AG04449 (cell line): ENCODE measurements at regions not wholly inside any gene's neighbourhood (a gene's known extent, or its start where the extent isn't known, plus 50 kb on each side); places are given as distances from the start of the nearest gene placed in this dataset.

Experiments
- CTCF ChIA-PET: fragments of 350-600 bp; formaldehyde crosslinking; extraction: SDS; loops from one replicate; lab custom pipeline; 2021; ENCODE audit warnings: antibody characterized with exemption; lab: Yijun Ruan, JAX
- POLR2A ChIA-PET: fragments of 400-600, 350-600 bp; formaldehyde crosslinking; extraction: SDS; loops from one replicate; lab custom pipeline; 2020; ENCODE audit warnings: antibody characterized with exemption, inconsistent platforms; lab: Yijun Ruan, JAX
- DNase-seq: peaks from one replicate; pipeline ENCODE4 v3.0.0-alpha.2; 2010; ENCODE audit warnings: low read depth, low spot score
- H3K4me3 ChIP-seq: 2 replicates; pipeline ENCODE4 v1.5.1; 2011; ENCODE audit warnings: low read depth, mild to moderate bottlenecking, control low read depth, low read length
- CTCF ChIP-seq: IDR thresholded peaks from one replicate; pipeline ENCODE4 v1.5.1; 2011; ENCODE audit warnings: mild to moderate bottlenecking, moderate library complexity, low read length, control low read depth, inconsistent platforms; ENCODE audit not compliant: insufficient read depth; ENCODE audit errors: missing control alignments

DNA sequence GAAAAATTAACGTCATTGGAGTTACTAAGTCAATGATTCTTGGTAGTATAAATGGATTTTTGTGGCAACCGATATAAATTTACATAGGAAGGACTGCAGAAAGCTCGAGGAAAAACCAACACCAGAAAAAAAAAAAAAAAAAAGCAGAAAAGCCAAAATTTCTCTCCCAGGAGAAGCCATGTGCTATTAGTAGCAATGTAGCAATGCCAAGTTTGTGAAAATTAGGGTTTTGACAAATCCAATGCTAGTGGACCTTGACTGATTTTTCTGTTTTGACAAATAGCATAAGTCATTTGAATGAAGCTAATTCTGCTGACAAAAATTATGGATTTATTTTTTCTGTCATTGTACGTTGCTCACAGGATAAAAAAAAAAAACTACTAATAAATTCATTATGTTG lies 1561.9 kb downstream of the MRPL39 start:
- no peak overlapping the region for H3K4me3 ChIP-seq
- POLR2A ChIA-PET, result no interaction called here
- CTCF ChIA-PET, result interaction anchor here (0.6 to 1.9 kb wide), 14 partner anchors 8 to 685 kb away, joined by 3 to 7 read pairs (median 4); no protein-coding TSS in a partner anchor
- TF ChIP-seq CTCF, result no peak
- no peak for DNase-seq

DNA sequence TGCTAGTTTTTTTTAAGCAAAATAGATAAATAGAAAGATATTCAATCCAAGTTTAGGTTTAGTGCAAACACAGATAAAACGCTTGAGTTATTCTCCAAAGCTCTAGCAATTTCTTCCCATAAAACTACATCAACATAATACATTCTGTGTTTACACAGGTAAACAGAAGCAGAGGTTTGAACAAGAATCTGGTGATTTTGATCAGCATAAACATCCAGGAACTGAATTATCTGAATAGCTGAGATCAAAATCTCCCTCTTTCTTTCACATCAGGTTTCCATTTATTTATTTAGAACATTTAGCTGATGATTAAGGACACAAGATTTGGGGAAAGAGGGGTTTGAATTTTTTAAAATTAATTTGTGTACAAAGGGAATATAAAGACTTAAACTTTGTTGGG lies 1564.6 kb downstream of the MRPL39 start:
- TF ChIP-seq CTCF, result no peak
- no peak overlapping the region for H3K4me3 ChIP-seq
- no peak for DNase-seq
- ChIA-PET POLR2A (no interaction called here), CTCF (no interaction called here)

GRCh38 chr21:24032709-24033232 lies 1574.5 kb downstream of the MRPL39 start:
- CTCF ChIA-PET, result no interaction called here
- POLR2A ChIA-PET, result no interaction called here
- TF ChIP-seq CTCF, result no peak
- DNase-seq, result no peak
- no peak overlapping the region for H3K4me3 ChIP-seq

DNA sequence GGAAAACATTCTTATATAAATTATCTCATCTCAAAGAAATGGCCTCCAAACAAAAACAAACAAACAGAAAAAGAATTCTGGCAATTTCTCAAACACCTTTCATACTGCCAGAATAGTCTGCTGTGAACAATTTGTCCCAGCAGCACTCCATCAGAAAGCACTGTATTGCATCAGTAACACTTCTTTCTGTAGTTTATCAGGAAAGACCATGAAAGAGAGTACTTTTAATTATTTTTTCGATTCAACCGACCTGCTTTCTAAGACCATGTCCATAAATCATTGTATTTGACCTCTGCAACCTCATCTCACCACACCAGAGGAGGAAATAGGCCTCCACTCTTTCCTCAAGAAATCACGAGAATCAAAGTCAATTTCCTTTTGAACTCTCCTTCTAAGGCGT lies 1579.9 kb downstream of the MRPL39 start:
- ChIA-PET POLR2A (no interaction called here), CTCF (no interaction called here)
- no peak for TF ChIP-seq CTCF
- no peak for DNase-seq
- H3K4me3 ChIP-seq, result no peak overlapping the region

- CTCF ChIA-PET, result no interaction called here
- DNase-seq, result no peak
Measured at GRCh38 chr21:24025101-24025500, 1582.2 kb downstream of the MRPL39 start.

DNA sequence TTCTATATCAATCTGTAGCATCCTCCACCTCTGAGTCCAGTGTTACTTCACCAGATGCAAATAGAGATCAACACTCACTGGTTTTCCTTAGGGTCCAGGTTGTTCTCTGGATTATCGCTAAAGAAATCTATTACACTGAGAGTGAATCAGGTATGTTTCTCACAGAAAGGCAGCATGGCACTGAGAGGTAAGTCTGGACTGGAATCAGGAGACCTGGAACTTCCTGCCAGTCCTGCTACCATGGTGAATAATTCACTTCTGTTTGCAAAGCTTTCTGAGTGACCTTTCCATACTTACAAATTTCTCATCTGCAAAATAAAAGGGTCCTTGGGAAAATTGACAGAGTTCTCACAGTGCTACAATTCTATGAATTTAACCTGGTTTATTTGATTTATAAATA lies 1583.3 kb downstream of the MRPL39 start:
- CTCF ChIA-PET, result no interaction called here
- POLR2A ChIA-PET, result no interaction called here
- no peak for TF ChIP-seq CTCF
- no peak for DNase-seq
- H3K4me3 ChIP-seq, result no peak overlapping the region

More at GRCh38 chr21:24025101-24025500, 1582.2 kb downstream of the MRPL39 start:
- H3K4me3 ChIP-seq, result no peak overlapping the region
- POLR2A ChIA-PET, result no interaction called here
- no peak for TF ChIP-seq CTCF
